ENCODE measurements at regions not wholly inside any gene's neighbourhood (a gene's known extent, or its start where the extent isn't known, plus 50 kb on each side); places are given as distances from the start of the nearest gene placed in this dataset.

- Histone ChIP-seq H3K9me3 (replicated peaks; ENCODE audit: control insufficient read depth, low read depth, low read length) (no peaks in the 10 kb centered on the region), H3K27ac (ENCODE audit: low read length) (no peak overlapping the region), H3K27me3 (ENCODE audit: control insufficient read depth, insufficient read depth, low read length) (no peaks in the 10 kb centered on the region), H3K36me3 (ENCODE audit: control insufficient read depth, insufficient read depth, low read length) (no peaks in the 10 kb centered on the region), H3K4me1 (ENCODE audit: control insufficient read depth, insufficient read depth, low read length) (peaks cover 6% of the 10 kb centered on the region), H3K4me3 (ENCODE audit: low read length) (no peak overlapping the region)
- WGBS (ENCODE audit: insufficient coverage): no CpG with 5 or more reads among the region's 2 CpGs
- DNase-seq: no peak
Observed at GRCh38 chr4:180823108-180823507, 1420.1 kb upstream of the TENM3 start.

- Histone ChIP-seq H3K36me3 (ENCODE audit: control insufficient read depth, insufficient read depth, low read length) (no peaks in the 10 kb centered on the region), H3K4me3 (ENCODE audit: low read length) (peak overlapping the region; percentile 17), H3K9me3 (replicated peaks; ENCODE audit: control insufficient read depth, low read depth, low read length) (no peaks in the 10 kb centered on the region), H3K27ac (ENCODE audit: low read length) (peak overlapping the region; percentile 29), H3K27me3 (ENCODE audit: control insufficient read depth, insufficient read depth, low read length) (no peaks in the 10 kb centered on the region), H3K4me1 (ENCODE audit: control insufficient read depth, insufficient read depth, low read length) (peaks cover 6% of the 10 kb centered on the region)
- peak; percentile 61 for DNase-seq
- 50% methylated on average over 6 of the region's 7 CpGs for WGBS (ENCODE audit: insufficient coverage)
Observed at GRCh38 chr4:180827232-180828009, 1415.8 kb upstream of the TENM3 start.

- H3K36me3 ChIP-seq (ENCODE audit: control insufficient read depth, insufficient read depth, low read length): no peaks in the 10 kb centered on the region
- no peaks in the 10 kb centered on the region for H3K27me3 ChIP-seq (ENCODE audit: control insufficient read depth, insufficient read depth, low read length)
- no CpG with 5 or more reads among the region's 2 CpGs for WGBS (ENCODE audit: insufficient coverage)
- peaks cover 6% of the 10 kb centered on the region for H3K4me1 ChIP-seq (ENCODE audit: control insufficient read depth, insufficient read depth, low read length)
- H3K9me3 ChIP-seq (replicated peaks; ENCODE audit: control insufficient read depth, low read depth, low read length): no peaks in the 10 kb centered on the region
- no peak overlapping the region for H3K4me3 ChIP-seq (ENCODE audit: low read length)
- DNase-seq: peak; percentile 88
- no peak overlapping the region for H3K27ac ChIP-seq (ENCODE audit: low read length)
Observed at GRCh38 chr4:180828455-180829018, 1414.7 kb upstream of the TENM3 start.

GRCh38 chr4:180832073-180832472 is 1411.1 kb upstream of the TENM3 start:
- no peaks in the 10 kb centered on the region for H3K36me3 ChIP-seq (ENCODE audit: control insufficient read depth, insufficient read depth, low read length)
- no peaks in the 10 kb centered on the region for H3K27me3 ChIP-seq (ENCODE audit: control insufficient read depth, insufficient read depth, low read length)
- WGBS (ENCODE audit: insufficient coverage): no CpG with 5 or more reads among the region's 3 CpGs
- no peaks in the 10 kb centered on the region for H3K9me3 ChIP-seq (replicated peaks; ENCODE audit: control insufficient read depth, low read depth, low read length)
- H3K27ac ChIP-seq (ENCODE audit: low read length): no peak overlapping the region
- H3K4me1 ChIP-seq (ENCODE audit: control insufficient read depth, insufficient read depth, low read length): peaks cover 6% of the 10 kb centered on the region
- no peak overlapping the region for H3K4me3 ChIP-seq (ENCODE audit: low read length)
- no peak for DNase-seq

GRCh38 chr4:180840142-180840541 is 1403.1 kb upstream of the TENM3 start:
- Histone ChIP-seq H3K9me3 (replicated peaks; ENCODE audit: control insufficient read depth, low read depth, low read length) (no peaks in the 10 kb centered on the region), H3K27ac (ENCODE audit: low read length) (no peak overlapping the region), H3K4me3 (ENCODE audit: low read length) (no peak overlapping the region), H3K27me3 (ENCODE audit: control insufficient read depth, insufficient read depth, low read length) (no peaks in the 10 kb centered on the region), H3K36me3 (ENCODE audit: control insufficient read depth, insufficient read depth, low read length) (no peaks in the 10 kb centered on the region), H3K4me1 (ENCODE audit: control insufficient read depth, insufficient read depth, low read length) (no peaks in the 10 kb centered on the region)
- 67% methylated on average over 5 of the region's 7 CpGs for WGBS (ENCODE audit: insufficient coverage)
- no peak for DNase-seq

GRCh38 chr4:180850318-180850940 is 1392.8 kb upstream of the TENM3 start:
- no peak overlapping the region for H3K4me3 ChIP-seq (ENCODE audit: low read length)
- H3K4me1 ChIP-seq (ENCODE audit: control insufficient read depth, insufficient read depth, low read length): no peaks in the 10 kb centered on the region
- no peaks in the 10 kb centered on the region for H3K36me3 ChIP-seq (ENCODE audit: control insufficient read depth, insufficient read depth, low read length)
- no peaks in the 10 kb centered on the region for H3K27me3 ChIP-seq (ENCODE audit: control insufficient read depth, insufficient read depth, low read length)
- no peaks in the 10 kb centered on the region for H3K9me3 ChIP-seq (replicated peaks; ENCODE audit: control insufficient read depth, low read depth, low read length)
- no peak overlapping the region for H3K27ac ChIP-seq (ENCODE audit: low read length)
- WGBS (ENCODE audit: insufficient coverage): no CpG with 5 or more reads among the region's 4 CpGs
- DNase-seq: no peak

- H3K36me3 ChIP-seq (ENCODE audit: control insufficient read depth, insufficient read depth, low read length): no peaks in the 10 kb centered on the region
- no peak overlapping the region for H3K27ac ChIP-seq (ENCODE audit: low read length)
- no peak overlapping the region for H3K4me3 ChIP-seq (ENCODE audit: low read length)
- no peaks in the 10 kb centered on the region for H3K4me1 ChIP-seq (ENCODE audit: control insufficient read depth, insufficient read depth, low read length)
- H3K27me3 ChIP-seq (ENCODE audit: control insufficient read depth, insufficient read depth, low read length): no peaks in the 10 kb centered on the region
- no peaks in the 10 kb centered on the region for H3K9me3 ChIP-seq (replicated peaks; ENCODE audit: control insufficient read depth, low read depth, low read length)
- DNase-seq: no peak
- no CpG with 5 or more reads among the region's 6 CpGs for WGBS (ENCODE audit: insufficient coverage)
Observed at GRCh38 chr4:180852738-180853137, 1390.5 kb upstream of the TENM3 start.

GRCh38 chr4:180855184-180855583 is 1388.0 kb upstream of the TENM3 start:
- no peaks in the 10 kb centered on the region for H3K27me3 ChIP-seq (ENCODE audit: control insufficient read depth, insufficient read depth, low read length)
- H3K4me1 ChIP-seq (ENCODE audit: control insufficient read depth, insufficient read depth, low read length): no peaks in the 10 kb centered on the region
- no peak overlapping the region for H3K4me3 ChIP-seq (ENCODE audit: low read length)
- no CpG with 5 or more reads among the region's 2 CpGs for WGBS (ENCODE audit: insufficient coverage)
- H3K9me3 ChIP-seq (replicated peaks; ENCODE audit: control insufficient read depth, low read depth, low read length): no peaks in the 10 kb centered on the region
- H3K27ac ChIP-seq (ENCODE audit: low read length): no peak overlapping the region
- no peak for DNase-seq
- H3K36me3 ChIP-seq (ENCODE audit: control insufficient read depth, insufficient read depth, low read length): no peaks in the 10 kb centered on the region

- Histone ChIP-seq H3K36me3 (ENCODE audit: control insufficient read depth, insufficient read depth, low read length) (no peaks in the 10 kb centered on the region), H3K9me3 (replicated peaks; ENCODE audit: control insufficient read depth, low read depth, low read length) (no peaks in the 10 kb centered on the region), H3K4me1 (ENCODE audit: control insufficient read depth, insufficient read depth, low read length) (no peaks in the 10 kb centered on the region), H3K27ac (ENCODE audit: low read length) (no peak overlapping the region), H3K4me3 (ENCODE audit: low read length) (no peak overlapping the region), H3K27me3 (ENCODE audit: control insufficient read depth, insufficient read depth, low read length) (no peaks in the 10 kb centered on the region)
- no peak for DNase-seq
- WGBS (ENCODE audit: insufficient coverage): 78% methylated on average over 8 of the region's 12 CpGs
Observed at GRCh38 chr4:180860089-180860720, 1383.0 kb upstream of the TENM3 start.

GRCh38 chr4:180861651-180862050 is 1381.6 kb upstream of the TENM3 start:
- Histone ChIP-seq H3K27ac (ENCODE audit: low read length) (no peak overlapping the region), H3K4me3 (ENCODE audit: low read length) (no peak overlapping the region), H3K27me3 (ENCODE audit: control insufficient read depth, insufficient read depth, low read length) (no peaks in the 10 kb centered on the region), H3K4me1 (ENCODE audit: control insufficient read depth, insufficient read depth, low read length) (no peaks in the 10 kb centered on the region), H3K36me3 (ENCODE audit: control insufficient read depth, insufficient read depth, low read length) (no peaks in the 10 kb centered on the region), H3K9me3 (replicated peaks; ENCODE audit: control insufficient read depth, low read depth, low read length) (peaks cover 5% of the 10 kb centered on the region)
- 89% methylated on average over 9 of the region's 11 CpGs for WGBS (ENCODE audit: insufficient coverage)
- no peak for DNase-seq

Data from muscle of leg (tissue), 3 donors.